ENCODE measurements at regions not wholly inside any gene's neighbourhood (a gene's known extent, or its start where the extent isn't known, plus 50 kb on each side); places are given as distances from the start of the nearest gene placed in this dataset.
"Not testable (repeated sequence)": the region's sequence is repeated elsewhere in the genome, so short reads cannot be mapped to it uniquely, and the experiment has no call there.

GRCh38 chr5:96101358-96102089 lies 139.9 kb upstream of the ELL2 start:
- H3K9me3 Mint-ChIP-seq: peaks cover 4% of the 10 kb centered on the region
- no peaks in the 10 kb centered on the region for H3K4me1 Mint-ChIP-seq
- DNase-seq (ENCODE audit: low read depth, low spot score): no peak
- no peak overlapping the region for H3K4me3 Mint-ChIP-seq
- no peak for TF ChIP-seq CTCF (conservative IDR thresholded peaks at IDR 0.05)
- no peak overlapping the region for H3K27ac Mint-ChIP-seq (ENCODE audit: unreplicated experiment)
- H3K27me3 Mint-ChIP-seq (ENCODE audit: low read depth): no peaks in the 10 kb centered on the region
- H3K36me3 Mint-ChIP-seq (ENCODE audit: low read depth): peaks cover 9% of the 10 kb centered on the region

GRCh38 chr5:96097488-96097887 lies 135.8 kb upstream of the ELL2 start:
- not testable (repeated sequence) for H3K9me3 Mint-ChIP-seq; H3K4me3 Mint-ChIP-seq; H3K27ac Mint-ChIP-seq (ENCODE audit: unreplicated experiment); H3K27me3 Mint-ChIP-seq (ENCODE audit: low read depth); DNase-seq (ENCODE audit: low read depth, low spot score); H3K4me1 Mint-ChIP-seq; H3K36me3 Mint-ChIP-seq (ENCODE audit: low read depth)

- Mint-ChIP-seq H3K9me3 (peaks cover 4% of the 10 kb centered on the region), H3K36me3 (ENCODE audit: low read depth) (peaks cover 5% of the 10 kb centered on the region), H3K4me3 (no peak overlapping the region), H3K27ac (ENCODE audit: unreplicated experiment) (no peak overlapping the region), H3K27me3 (ENCODE audit: low read depth) (no peaks in the 10 kb centered on the region), H3K4me1 (no peaks in the 10 kb centered on the region)
- DNase-seq (ENCODE audit: low read depth, low spot score): no peak
- TF ChIP-seq CTCF (conservative IDR thresholded peaks at IDR 0.05): no peak
These were observed 135.1 kb upstream of the ELL2 start for GRCh38 chr5:96096724-96097123.

- no peak for TF ChIP-seq CTCF (conservative IDR thresholded peaks at IDR 0.05)
- Mint-ChIP-seq H3K4me1 (no peaks in the 10 kb centered on the region), H3K9me3 (peaks cover 4% of the 10 kb centered on the region), H3K27me3 (ENCODE audit: low read depth) (no peaks in the 10 kb centered on the region), H3K4me3 (no peak overlapping the region), H3K27ac (ENCODE audit: unreplicated experiment) (no peak overlapping the region), H3K36me3 (ENCODE audit: low read depth) (peaks cover 5% of the 10 kb centered on the region)
- DNase-seq (ENCODE audit: low read depth, low spot score): no peak
These were observed 133.3 kb upstream of the ELL2 start for GRCh38 chr5:96094904-96095303.

GRCh38 chr5:96093890-96094381 lies 132.3 kb upstream of the ELL2 start:
- H3K9me3 Mint-ChIP-seq: peaks cover 4% of the 10 kb centered on the region
- H3K27ac Mint-ChIP-seq (ENCODE audit: unreplicated experiment): no peak overlapping the region
- DNase-seq (ENCODE audit: low read depth, low spot score): no peak
- H3K27me3 Mint-ChIP-seq (ENCODE audit: low read depth): no peaks in the 10 kb centered on the region
- no peaks in the 10 kb centered on the region for H3K4me1 Mint-ChIP-seq
- peaks cover 3% of the 10 kb centered on the region for H3K36me3 Mint-ChIP-seq (ENCODE audit: low read depth)
- no peak for TF ChIP-seq CTCF (conservative IDR thresholded peaks at IDR 0.05)
- H3K4me3 Mint-ChIP-seq: no peak overlapping the region

- H3K27me3 Mint-ChIP-seq (ENCODE audit: low read depth): no peaks in the 10 kb centered on the region
- peaks cover 3% of the 10 kb centered on the region for H3K36me3 Mint-ChIP-seq (ENCODE audit: low read depth)
- H3K9me3 Mint-ChIP-seq: no peaks in the 10 kb centered on the region
- TF ChIP-seq CTCF (conservative IDR thresholded peaks at IDR 0.05): no peak
- H3K27ac Mint-ChIP-seq (ENCODE audit: unreplicated experiment): no peak overlapping the region
- H3K4me3 Mint-ChIP-seq: no peak overlapping the region
- peaks cover under 1% of the 10 kb centered on the region for H3K4me1 Mint-ChIP-seq
- no peak for DNase-seq (ENCODE audit: low read depth, low spot score)
These were observed 131.7 kb upstream of the ELL2 start for GRCh38 chr5:96093340-96093739.

Measured in neural crest cell (in vitro differentiated cells).